DND-41 (cell line): ENCODE measurements at regions not wholly inside any gene's neighbourhood (a gene's known extent, or its start where the extent isn't known, plus 50 kb on each side); places are given as distances from the start of the nearest gene placed in this dataset.

Experiments
- EZH2 ChIP-seq: IDR thresholded peaks from 3 replicates; pipeline ENCODE4 v1.6.1; 2012; ENCODE audit warnings: borderline replicate concordance, low read depth, mild to moderate bottlenecking, moderate library complexity, low read length, inconsistent platforms; ENCODE audit not compliant: severe bottlenecking
- TF ChIP-seq, protein P1 (sequence below): IDR thresholded peaks from 2 replicates; pipeline ENCODE4 v1.5.1; 2012; ENCODE audit warnings: borderline replicate concordance, low read length, moderate library complexity, mild to moderate bottlenecking; ENCODE audit not compliant: poor library complexity, severe bottlenecking; ENCODE audit errors: extremely low read depth

DNA sequence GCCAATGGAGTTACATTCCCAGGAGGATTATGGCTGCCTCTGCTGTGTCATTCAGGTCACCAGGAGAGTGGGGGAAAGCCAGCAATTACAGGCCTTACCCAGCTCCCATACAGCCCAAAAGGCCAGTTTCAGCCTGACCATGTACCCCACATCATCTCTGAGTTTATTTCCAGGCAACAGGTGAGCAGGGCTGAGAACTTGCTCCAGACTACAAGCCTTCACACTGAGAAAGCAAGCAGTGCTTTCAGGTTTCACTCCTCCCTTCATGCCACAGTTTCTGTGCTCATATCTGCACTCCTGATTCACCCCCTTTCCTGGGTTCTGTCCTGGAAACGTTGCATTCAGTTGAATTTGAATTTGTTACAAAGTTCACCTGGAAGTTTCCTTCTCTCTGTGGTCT is 68.1 kb upstream of the ABI3BP start:
- TF ChIP-seq, protein P1, sequence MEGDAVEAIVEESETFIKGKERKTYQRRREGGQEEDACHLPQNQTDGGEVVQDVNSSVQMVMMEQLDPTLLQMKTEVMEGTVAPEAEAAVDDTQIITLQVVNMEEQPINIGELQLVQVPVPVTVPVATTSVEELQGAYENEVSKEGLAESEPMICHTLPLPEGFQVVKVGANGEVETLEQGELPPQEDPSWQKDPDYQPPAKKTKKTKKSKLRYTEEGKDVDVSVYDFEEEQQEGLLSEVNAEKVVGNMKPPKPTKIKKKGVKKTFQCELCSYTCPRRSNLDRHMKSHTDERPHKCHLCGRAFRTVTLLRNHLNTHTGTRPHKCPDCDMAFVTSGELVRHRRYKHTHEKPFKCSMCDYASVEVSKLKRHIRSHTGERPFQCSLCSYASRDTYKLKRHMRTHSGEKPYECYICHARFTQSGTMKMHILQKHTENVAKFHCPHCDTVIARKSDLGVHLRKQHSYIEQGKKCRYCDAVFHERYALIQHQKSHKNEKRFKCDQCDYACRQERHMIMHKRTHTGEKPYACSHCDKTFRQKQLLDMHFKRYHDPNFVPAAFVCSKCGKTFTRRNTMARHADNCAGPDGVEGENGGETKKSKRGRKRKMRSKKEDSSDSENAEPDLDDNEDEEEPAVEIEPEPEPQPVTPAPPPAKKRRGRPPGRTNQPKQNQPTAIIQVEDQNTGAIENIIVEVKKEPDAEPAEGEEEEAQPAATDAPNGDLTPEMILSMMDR, result no peak
- no peak for TF ChIP-seq EZH2
